Pancreas (tissue), 10 donors: ENCODE measurements at regions not wholly inside any gene's neighbourhood (a gene's known extent, or its start where the extent isn't known, plus 50 kb on each side); places are given as distances from the start of the nearest gene placed in this dataset.

Source experiments
- ATAC-seq, 4 donors: fragments of 200-7000 bp; cut with Tn5 transposase; one replicate each; pipeline versions ENCODE4 v1.8.0 to v1.9.1; 2020; ENCODE audit warnings: mild to moderate bottlenecking in 4 of 4, moderate library complexity in 4 of 4
- DNase-seq, 6 donors: peaks; one replicate each; pipeline ENCODE4 v3.0.0-alpha.2; 2020
- FAIRE-seq: peaks from 2 replicates; lab custom pipeline; 2012; peaks lifted over from hg19 to GRCh38; lab: Jason Lieb, UNC
- H3K27ac ChIP-seq, 4 donors: fragments of 200-600 bp; sonication (generic); 1 replicate in 3 of 4; 2 replicates in 1 of 4; pipeline versions ENCODE4 v1.5.0 to v1.8.0; 2020
- H3K27me3 ChIP-seq, 4 donors: fragments of 200-600 bp; one replicate each; pipeline ENCODE4 v1.8.0; 2021
- H3K36me3 ChIP-seq, 3 donors: fragments of 200-600 bp; sonication (generic) in 1 of 3; one replicate each; pipeline versions ENCODE4 v1.5.0 to v1.8.0; 2020 to 2021
- H3K4me1 ChIP-seq, 3 donors: fragments of 200-600 bp; one replicate each; pipeline ENCODE4 v1.8.0; 2021
- H3K4me3 ChIP-seq, 4 donors: fragments of 200-600 bp; sonication (generic) in 2 of 4; one replicate each; pipeline versions ENCODE4 v1.5.0 to v1.8.0; 2020 to 2021
- H3K9me3 ChIP-seq, 4 donors: fragments of 200-600 bp; one replicate each; pipeline ENCODE4 v1.8.0; 2021
- WGBS, 2 donors: extraction: QIAGEN DNeasy Blood & Tissue Kit; methylation state at CpG; one replicate each; pipeline ENCODE4 v1.1.7; 2013; 5-methylcytosine and 5-hydroxymethylcytosine counted together
- intact Hi-C, 3 donors: fragments of 100-400 bp; cut with DNase I; formaldehyde crosslinking; loops; one replicate each; pipeline versions ENCODE4 v1.11.1 to v1.14.2; 2022
- TF ChIP-seq, protein P1 (sequence below), 4 donors: fragments of 200-600 bp; sonication (generic) in 3 of 4; IDR thresholded peaks; one replicate each; pipeline versions ENCODE4 v1.5.0 to v1.8.0; 2021; ENCODE audit warnings: antibody characterized with exemption in 4 of 4
- donor health status: healthy with polysubstance abuse.
- donor health status: DM: no; HTN: no; CAD: no; lungs with moderate emphysema.
- donor health status: DM: no; HTN: no; CAD: no.
- donor health status: control.
- donor health status: control.
- donor health status: Bipolar disorder and iron deficiency.
- donor health status: DM: yes; HTN: yes; CAD: no.
- donor health status: DM: no; HTN: no; CAD: no.
- donor health status: DM: no; HTN: no; CAD: no.
- donor health status: DM: yes; HTN: yes; CAD: no.

- ATAC-seq: peak in 2 of 4 donors; percentile 56 to 80
- Histone ChIP-seq H3K27me3 (no peaks in the 10 kb centered on the region), H3K9me3 (no peaks in the 10 kb centered on the region), H3K4me3 (no peak overlapping the region), H3K27ac (no peak overlapping the region), H3K36me3 (no peaks in the 10 kb centered on the region), H3K4me1 (no peaks in the 10 kb centered on the region)
- TF ChIP-seq, protein P1, sequence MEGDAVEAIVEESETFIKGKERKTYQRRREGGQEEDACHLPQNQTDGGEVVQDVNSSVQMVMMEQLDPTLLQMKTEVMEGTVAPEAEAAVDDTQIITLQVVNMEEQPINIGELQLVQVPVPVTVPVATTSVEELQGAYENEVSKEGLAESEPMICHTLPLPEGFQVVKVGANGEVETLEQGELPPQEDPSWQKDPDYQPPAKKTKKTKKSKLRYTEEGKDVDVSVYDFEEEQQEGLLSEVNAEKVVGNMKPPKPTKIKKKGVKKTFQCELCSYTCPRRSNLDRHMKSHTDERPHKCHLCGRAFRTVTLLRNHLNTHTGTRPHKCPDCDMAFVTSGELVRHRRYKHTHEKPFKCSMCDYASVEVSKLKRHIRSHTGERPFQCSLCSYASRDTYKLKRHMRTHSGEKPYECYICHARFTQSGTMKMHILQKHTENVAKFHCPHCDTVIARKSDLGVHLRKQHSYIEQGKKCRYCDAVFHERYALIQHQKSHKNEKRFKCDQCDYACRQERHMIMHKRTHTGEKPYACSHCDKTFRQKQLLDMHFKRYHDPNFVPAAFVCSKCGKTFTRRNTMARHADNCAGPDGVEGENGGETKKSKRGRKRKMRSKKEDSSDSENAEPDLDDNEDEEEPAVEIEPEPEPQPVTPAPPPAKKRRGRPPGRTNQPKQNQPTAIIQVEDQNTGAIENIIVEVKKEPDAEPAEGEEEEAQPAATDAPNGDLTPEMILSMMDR (IDR thresholded peaks at IDR 0.05): no peak
- DNase-seq: peak in 5 of 6 donors; percentile 43 to 92 (median 79)
- WGBS, 2 donors: 11 to 15% methylated on average over 7 of the region's 7 CpGs
- intact Hi-C loops: no loop called here
- FAIRE-seq: no peak
These were observed 239.7 kb upstream of the GMDS start for GRCh38 chr6:2485116-2485515.

DNA sequence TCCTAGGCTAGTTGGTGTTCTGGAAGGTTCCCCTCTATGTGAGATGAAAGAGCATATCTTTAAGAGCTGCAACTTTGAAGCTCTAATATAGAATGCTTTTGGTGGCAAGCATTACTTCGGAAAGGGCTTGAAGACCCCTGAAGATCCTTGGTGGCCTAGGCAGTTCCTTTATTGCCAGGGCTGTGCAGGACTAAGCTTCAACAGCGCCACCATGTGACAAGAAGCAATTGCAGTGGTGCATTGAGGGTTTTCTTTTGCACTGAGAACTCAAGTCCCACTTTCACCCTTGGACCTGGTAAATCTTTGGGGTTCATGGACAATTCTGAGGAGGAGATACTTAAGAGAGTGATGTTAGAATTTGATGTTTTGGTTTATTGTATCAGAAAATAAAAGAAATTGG, 237.4 kb upstream of the GMDS start:
- TF ChIP-seq, protein P1 (IDR thresholded peaks at IDR 0.05): no peak
- Histone ChIP-seq H3K9me3 (no peaks in the 10 kb centered on the region), H3K4me3 (no peak overlapping the region), H3K27ac (no peak overlapping the region), H3K36me3 (no peaks in the 10 kb centered on the region), H3K4me1 (no peaks in the 10 kb centered on the region), H3K27me3 (no peaks in the 10 kb centered on the region)
- FAIRE-seq (no peak), ATAC-seq (no peak), DNase-seq (no peak)
- intact Hi-C loops: no loop called here
- WGBS, 2 donors: 85 to 87% methylated on average over 2 of the region's 2 CpGs

GRCh38 chr6:2481307-2481706, 235.9 kb upstream of the GMDS start:
- intact Hi-C loops: no loop called here
- TF ChIP-seq, protein P1 (IDR thresholded peaks at IDR 0.05): no peak
- no peaks in the 10 kb centered on the region for H3K36me3 ChIP-seq
- no peak for DNase-seq
- H3K9me3 ChIP-seq: no peaks in the 10 kb centered on the region
- no peak for ATAC-seq
- H3K4me3 ChIP-seq: no peak overlapping the region
- no peak overlapping the region for H3K27ac ChIP-seq
- no peaks in the 10 kb centered on the region for H3K27me3 ChIP-seq
- no peak for FAIRE-seq
- H3K4me1 ChIP-seq: no peaks in the 10 kb centered on the region
- 92 to 95% methylated on average over 4 of the region's 4 CpGs for WGBS, 2 donors

- H3K27me3 ChIP-seq: no peaks in the 10 kb centered on the region
- intact Hi-C loops: no loop called here
- FAIRE-seq (no peak), DNase-seq (no peak), ATAC-seq (no peak)
- no peak overlapping the region for H3K27ac ChIP-seq
- H3K4me1 ChIP-seq: no peaks in the 10 kb centered on the region
- no peak overlapping the region for H3K4me3 ChIP-seq
- H3K36me3 ChIP-seq: no peaks in the 10 kb centered on the region
- TF ChIP-seq, protein P1 (IDR thresholded peaks at IDR 0.05): no peak
- H3K9me3 ChIP-seq: no peaks in the 10 kb centered on the region
- 84 to 86% methylated on average over 10 of the region's 10 CpGs for WGBS, 2 donors
These were observed 235.0 kb upstream of the GMDS start for GRCh38 chr6:2480267-2480966.

DNA sequence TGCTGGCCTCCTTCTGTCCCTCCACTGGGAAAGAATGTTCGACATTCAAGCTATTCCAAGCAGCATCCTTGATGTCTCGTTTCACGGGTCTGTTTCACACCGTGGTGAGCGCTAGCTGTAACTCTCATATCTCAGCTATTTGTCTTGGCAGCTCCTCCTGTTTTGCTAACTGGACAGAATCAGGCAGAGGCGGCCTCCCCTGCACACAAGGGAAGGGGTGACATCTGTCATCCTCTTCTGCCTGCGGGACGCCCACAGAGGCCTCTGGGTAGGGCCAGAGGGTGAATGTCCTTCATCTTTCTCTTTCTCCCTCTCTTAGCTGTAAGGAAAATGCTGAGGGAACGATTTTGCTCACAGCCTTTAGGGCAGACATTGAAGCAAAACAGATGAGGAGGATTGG, 232.8 kb upstream of the GMDS start:
- FAIRE-seq (no peak), DNase-seq (no peak), ATAC-seq (peak in 3 of 4 donors; percentile 27 to 56 (median 43))
- H3K36me3 ChIP-seq: no peaks in the 10 kb centered on the region
- 10 to 13% methylated on average over 9 of the region's 9 CpGs for WGBS, 2 donors
- H3K27ac ChIP-seq: no peak overlapping the region
- H3K4me1 ChIP-seq: no peaks in the 10 kb centered on the region
- no peaks in the 10 kb centered on the region for H3K9me3 ChIP-seq
- H3K27me3 ChIP-seq: no peaks in the 10 kb centered on the region
- intact Hi-C loops: no loop called here
- H3K4me3 ChIP-seq: no peak overlapping the region
- TF ChIP-seq, protein P1 (IDR thresholded peaks at IDR 0.05): no peak
